Neural crest cell (in vitro differentiated cells): ENCODE measurements at regions not wholly inside any gene's neighbourhood (a gene's known extent, or its start where the extent isn't known, plus 50 kb on each side); places are given as distances from the start of the nearest gene placed in this dataset.

Source experiments
- DNase-seq: peaks from one replicate; pipeline ENCODE4 v3.0.0; 2021; ENCODE audit warnings: low read depth, mixed read lengths, low spot score
- H3K27ac Mint-ChIP-seq: one replicate; pipeline ENCODE4 v1.8.0; 2021; ENCODE audit warnings: mild to moderate bottlenecking, mixed read lengths; ENCODE audit not compliant: unreplicated experiment
- H3K27me3 Mint-ChIP-seq: 2 replicates; pipeline ENCODE4 v1.8.0; 2021; ENCODE audit warnings: low read depth, mild to moderate bottlenecking, mixed read lengths
- H3K36me3 Mint-ChIP-seq: 2 replicates; pipeline ENCODE4 v1.8.0; 2021; ENCODE audit warnings: low read depth, mild to moderate bottlenecking, mixed read lengths
- H3K4me1 Mint-ChIP-seq: 2 replicates; pipeline ENCODE4 v1.8.0; 2021; ENCODE audit warnings: mixed read lengths
- H3K4me3 Mint-ChIP-seq: one replicate; pipeline ENCODE4 v1.8.0; 2021; ENCODE audit warnings: mild to moderate bottlenecking, mixed read lengths
- H3K9me3 Mint-ChIP-seq: 2 replicates; pipeline ENCODE4 v1.8.0; 2021; ENCODE audit warnings: mixed read lengths
- CTCF ChIP-seq: fragments of 200-600 bp; sonication (generic); conservative IDR thresholded peaks from 2 replicates; pipeline ENCODE4 v1.5.0; 2021; ENCODE audit warnings: antibody characterized with exemption, mild to moderate bottlenecking

GRCh38 chr7:88666626-88667025 lies 92.9 kb upstream of the ZNF804B start:
- Mint-ChIP-seq H3K4me3 (no peak overlapping the region), H3K36me3 (no peaks in the 10 kb centered on the region), H3K27ac (no peak overlapping the region), H3K27me3 (no peaks in the 10 kb centered on the region), H3K9me3 (no peaks in the 10 kb centered on the region), H3K4me1 (peaks cover 7% of the 10 kb centered on the region)
- TF ChIP-seq CTCF = no peak
- DNase-seq = no peak

GRCh38 chr7:88665892-88666514 lies 93.5 kb upstream of the ZNF804B start:
- Mint-ChIP-seq H3K9me3 (no peaks in the 10 kb centered on the region), H3K4me3 (no peak overlapping the region), H3K36me3 (no peaks in the 10 kb centered on the region), H3K27me3 (no peaks in the 10 kb centered on the region), H3K4me1 (peaks cover 7% of the 10 kb centered on the region), H3K27ac (no peak overlapping the region)
- TF ChIP-seq CTCF = no peak
- DNase-seq = no peak

- TF ChIP-seq CTCF = no peak
- DNase-seq = no peak
- no peaks in the 10 kb centered on the region for H3K27me3 Mint-ChIP-seq
- peaks cover 7% of the 10 kb centered on the region for H3K4me1 Mint-ChIP-seq
- H3K9me3 Mint-ChIP-seq = no peaks in the 10 kb centered on the region
- no peak overlapping the region for H3K4me3 Mint-ChIP-seq
- no peaks in the 10 kb centered on the region for H3K36me3 Mint-ChIP-seq
- H3K27ac Mint-ChIP-seq = no peak overlapping the region
Measured at GRCh38 chr7:88664630-88665233, 94.8 kb upstream of the ZNF804B start.

GRCh38 chr7:88661921-88662320 lies 97.6 kb upstream of the ZNF804B start:
- no peak overlapping the region for H3K4me3 Mint-ChIP-seq
- DNase-seq = no peak
- peaks cover 7% of the 10 kb centered on the region for H3K4me1 Mint-ChIP-seq
- H3K27ac Mint-ChIP-seq = no peak overlapping the region
- no peaks in the 10 kb centered on the region for H3K27me3 Mint-ChIP-seq
- no peak for TF ChIP-seq CTCF
- H3K36me3 Mint-ChIP-seq = no peaks in the 10 kb centered on the region
- no peaks in the 10 kb centered on the region for H3K9me3 Mint-ChIP-seq

- H3K4me3 Mint-ChIP-seq = no peak overlapping the region
- no peaks in the 10 kb centered on the region for H3K4me1 Mint-ChIP-seq
- DNase-seq = no peak
- H3K27me3 Mint-ChIP-seq = no peaks in the 10 kb centered on the region
- no peak for TF ChIP-seq CTCF
- no peaks in the 10 kb centered on the region for H3K36me3 Mint-ChIP-seq
- no peak overlapping the region for H3K27ac Mint-ChIP-seq
- peaks cover 5% of the 10 kb centered on the region for H3K9me3 Mint-ChIP-seq
Measured at GRCh38 chr7:88647825-88648224, 111.7 kb upstream of the ZNF804B start.
